ENCODE measurements at regions not wholly inside any gene's neighbourhood (a gene's known extent, or its start where the extent isn't known, plus 50 kb on each side); places are given as distances from the start of the nearest gene placed in this dataset.
A peak's percentile ranks its signal among the peaks of the same experiment; 100 is the strongest.

GRCh38 chr2:100627330-100628300 is 64.8 kb downstream of the PDCL3 start:
- DNase-seq = no peak

GRCh38 chr2:100628506-100628905 is 65.7 kb downstream of the PDCL3 start:
- no peak for DNase-seq

- DNase-seq = no peak
These were observed 66.5 kb downstream of the PDCL3 start for GRCh38 chr2:100629309-100629708.

GRCh38 chr2:100630473-100630977 is 67.7 kb downstream of the PDCL3 start:
- DNase-seq = no peak

- DNase-seq = peak; percentile 71
These were observed 69.2 kb downstream of the PDCL3 start for GRCh38 chr2:100632037-100632436.

- DNase-seq = no peak
These were observed 70.0 kb downstream of the PDCL3 start for GRCh38 chr2:100632759-100633158.

GRCh38 chr2:100639588-100640390 is 77.0 kb downstream of the PDCL3 start:
- DNase-seq = no peak

GRCh38 chr2:100640431-100641124 is 77.8 kb downstream of the PDCL3 start:
- DNase-seq = no peak

- no peak for DNase-seq
These were observed 78.3 kb downstream of the PDCL3 start for GRCh38 chr2:100641125-100641435.

GRCh38 chr2:100642425-100642824 is 79.6 kb downstream of the PDCL3 start:
- no peak for DNase-seq

GRCh38 chr2:100643467-100643866 is 80.7 kb downstream of the PDCL3 start:
- no peak for DNase-seq

GRCh38 chr2:100643906-100644501 is 81.2 kb downstream of the PDCL3 start:
- no peak for DNase-seq

- DNase-seq = no peak
These were observed 83.1 kb downstream of the PDCL3 start for GRCh38 chr2:100645695-100646429.

GRCh38 chr2:100647709-100648108 is 84.9 kb downstream of the PDCL3 start:
- no peak for DNase-seq

GRCh38 chr2:100650151-100650550 is 87.4 kb downstream of the PDCL3 start:
- no peak for DNase-seq

GRCh38 chr2:100653449-100654035 is 90.7 kb downstream of the PDCL3 start:
- no peak for DNase-seq

GRCh38 chr2:100654611-100655010 is 91.8 kb downstream of the PDCL3 start:
- DNase-seq = no peak

GRCh38 chr2:100655446-100655845 is 92.7 kb downstream of the PDCL3 start:
- DNase-seq = no peak

- DNase-seq = no peak
These were observed 93.2 kb downstream of the PDCL3 start for GRCh38 chr2:100655936-100656534.

GRCh38 chr2:100658017-100658416 is 95.2 kb downstream of the PDCL3 start:
- no peak for DNase-seq

All from DMS79 (cell line).